ENCODE measurements at regions not wholly inside any gene's neighbourhood (a gene's known extent, or its start where the extent isn't known, plus 50 kb on each side); places are given as distances from the start of the nearest gene placed in this dataset.
"Not testable (repeated sequence)": the region's sequence is repeated elsewhere in the genome, so short reads cannot be mapped to it uniquely, and the experiment has no call there.

DNA sequence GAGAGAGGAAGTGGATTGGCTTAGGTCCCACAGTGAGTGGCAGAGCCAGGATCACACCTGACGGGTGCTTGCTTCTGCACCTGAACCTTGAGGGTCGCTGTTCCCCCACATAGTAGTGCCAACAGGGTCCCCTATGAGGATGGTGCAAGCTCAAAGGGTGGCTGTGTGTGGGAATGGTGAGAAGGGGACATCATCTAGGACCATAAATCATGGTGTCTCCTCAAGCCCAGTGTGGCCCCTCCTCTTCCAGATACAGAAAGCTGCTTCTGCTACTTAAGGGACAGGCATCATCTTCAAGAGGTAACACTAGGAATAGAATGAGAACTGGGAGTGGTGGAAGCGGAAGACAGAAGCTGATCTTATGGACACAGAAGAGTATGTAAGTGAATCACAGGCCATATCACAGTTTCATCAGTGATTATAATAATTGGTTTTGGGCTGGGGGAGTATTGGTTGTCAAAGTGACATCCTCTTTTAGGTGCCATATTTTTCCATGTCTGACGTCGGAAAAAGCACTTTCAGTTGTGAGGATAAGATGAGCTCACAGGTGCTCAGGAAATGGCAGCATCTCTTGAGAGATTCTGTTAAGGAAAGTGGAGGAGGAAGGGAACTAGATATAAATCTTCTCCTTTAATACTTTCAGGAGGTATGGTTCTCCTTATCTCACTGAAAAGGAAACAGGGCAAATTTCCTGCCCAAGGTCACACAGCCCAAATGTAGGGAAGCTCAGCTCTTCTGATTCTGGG lies 83.2 kb upstream of the HNF1B start:
- DNase-seq, result peak; percentile 59

DNA sequence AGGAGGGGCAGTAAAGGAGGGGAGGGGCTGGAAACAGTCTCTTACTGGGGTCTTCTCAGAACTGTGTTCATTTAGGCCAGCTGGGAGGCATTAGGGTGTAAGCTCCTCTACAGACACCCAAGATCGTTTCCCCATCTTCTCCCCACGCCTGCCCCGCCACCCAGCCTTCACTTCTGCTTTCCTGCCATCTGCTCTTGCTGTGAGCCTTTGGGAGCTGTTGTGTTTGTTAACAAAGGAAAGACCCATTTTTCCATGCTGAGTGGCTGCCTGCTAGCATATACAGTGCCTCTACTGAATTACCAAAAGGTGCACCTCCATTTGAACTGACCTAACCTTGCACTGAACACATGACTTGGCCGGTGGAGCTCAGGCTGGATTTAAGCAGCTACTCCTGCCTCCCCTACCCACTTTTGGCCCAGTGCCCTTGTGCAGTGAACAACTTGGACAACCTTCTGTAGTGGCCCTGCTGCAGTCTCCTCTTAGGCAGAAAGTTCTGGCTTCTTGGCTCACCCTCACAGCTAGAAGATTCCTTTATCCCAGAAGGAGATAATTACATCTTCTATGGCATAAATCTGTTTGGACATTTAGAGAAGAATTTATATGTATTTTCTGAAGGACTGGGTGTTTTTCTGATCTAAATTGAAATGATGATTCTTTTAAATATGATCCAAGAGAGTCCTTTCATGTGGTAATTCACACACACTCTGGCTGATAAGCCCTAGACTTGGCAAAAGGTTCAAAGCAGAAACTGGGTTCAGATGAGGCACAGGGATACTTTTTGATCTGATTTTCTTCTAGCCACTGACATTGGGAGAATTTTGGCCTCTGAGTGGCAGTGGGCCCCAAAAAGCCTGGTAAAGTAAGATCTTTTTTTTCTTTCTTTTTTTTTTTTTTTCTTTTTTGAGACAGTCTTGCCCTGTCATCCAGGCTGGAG lies 81.9 kb upstream of the HNF1B start:
- peak; percentile 58 for DNase-seq

DNA sequence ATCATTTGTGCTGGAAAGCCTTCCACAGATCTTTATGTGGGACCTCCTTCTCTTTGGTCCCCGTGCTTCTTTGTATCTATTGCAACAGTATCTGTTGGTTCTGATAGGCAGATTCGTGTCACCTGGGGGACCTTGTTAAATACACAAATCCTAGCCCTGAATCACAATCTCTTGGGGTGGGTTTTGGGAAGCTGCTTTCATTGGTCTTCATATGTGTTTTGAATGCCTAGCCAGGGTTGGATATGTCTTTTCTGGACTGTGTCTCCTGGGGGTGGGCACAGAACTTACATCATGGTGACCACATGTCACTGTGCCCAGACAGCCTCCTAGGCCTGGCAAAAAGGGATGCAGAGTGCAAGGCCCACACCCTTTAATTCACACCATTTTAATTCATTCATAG lies 81.0 kb upstream of the HNF1B start:
- no peak for DNase-seq

DNA sequence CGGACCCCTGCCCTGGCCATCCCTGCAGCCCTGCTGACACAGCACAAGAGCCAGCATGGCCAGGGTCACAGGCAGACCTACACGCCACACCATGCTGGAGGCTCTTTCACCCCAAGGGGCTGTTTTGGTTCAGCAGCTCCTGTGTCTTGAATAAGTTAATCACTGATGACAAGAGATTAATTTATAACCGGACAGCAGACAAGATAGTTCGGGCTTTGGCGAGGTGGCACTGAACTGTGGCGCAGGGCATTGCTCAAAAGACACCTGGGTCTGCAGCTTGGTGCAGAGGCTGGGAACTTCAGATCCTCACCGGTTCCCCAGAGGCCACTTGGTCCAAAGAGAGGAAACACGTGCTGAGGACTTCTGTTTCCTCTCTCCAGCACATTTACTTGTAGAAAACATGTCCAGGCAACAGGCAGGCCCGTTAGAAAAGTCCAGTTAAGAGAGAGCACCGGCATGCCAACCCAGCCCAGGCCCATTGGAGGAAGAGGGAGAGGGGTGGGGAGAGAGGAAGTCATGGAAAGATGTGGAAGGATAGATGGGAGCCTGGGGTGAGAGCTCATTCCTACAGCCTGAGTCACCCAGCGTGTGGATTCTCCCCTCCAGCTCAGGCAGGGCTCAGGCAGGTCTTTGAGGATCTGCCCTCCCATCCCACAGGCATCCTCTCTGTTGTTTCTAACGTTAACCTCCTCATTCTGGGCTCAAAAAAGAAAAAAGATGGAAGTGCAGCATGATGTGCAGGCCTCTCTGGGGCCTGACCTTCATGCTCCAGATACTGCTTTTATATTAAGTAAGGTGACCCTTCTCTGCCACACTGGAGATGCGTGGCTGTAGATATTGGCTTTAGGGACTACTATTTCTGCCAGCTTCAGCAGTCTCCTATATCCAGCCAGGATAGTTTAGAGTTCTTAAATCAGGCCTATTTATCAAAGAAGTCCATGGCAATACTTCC lies 80.0 kb upstream of the HNF1B start:
- no peak for DNase-seq

DNA sequence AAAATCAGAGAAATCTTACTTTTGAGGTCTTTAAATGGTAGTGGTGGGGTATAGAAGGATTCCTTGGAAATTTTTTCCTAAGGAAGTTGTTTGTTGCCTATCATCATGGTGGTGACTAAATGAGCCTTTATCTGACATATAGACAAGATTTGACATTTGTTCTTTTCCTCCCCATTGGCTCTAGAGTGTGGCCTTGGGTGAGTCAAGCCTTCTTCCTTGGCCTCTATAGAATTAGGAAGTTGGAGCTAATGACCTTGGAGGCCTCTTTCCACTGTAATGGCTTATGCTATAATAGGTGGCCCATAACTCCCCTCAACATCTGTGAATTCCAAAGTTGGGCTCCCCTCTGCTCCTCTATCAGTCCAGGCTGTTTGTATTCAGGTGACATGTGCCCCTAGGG lies 79.1 kb upstream of the HNF1B start:
- DNase-seq, result no peak

DNA sequence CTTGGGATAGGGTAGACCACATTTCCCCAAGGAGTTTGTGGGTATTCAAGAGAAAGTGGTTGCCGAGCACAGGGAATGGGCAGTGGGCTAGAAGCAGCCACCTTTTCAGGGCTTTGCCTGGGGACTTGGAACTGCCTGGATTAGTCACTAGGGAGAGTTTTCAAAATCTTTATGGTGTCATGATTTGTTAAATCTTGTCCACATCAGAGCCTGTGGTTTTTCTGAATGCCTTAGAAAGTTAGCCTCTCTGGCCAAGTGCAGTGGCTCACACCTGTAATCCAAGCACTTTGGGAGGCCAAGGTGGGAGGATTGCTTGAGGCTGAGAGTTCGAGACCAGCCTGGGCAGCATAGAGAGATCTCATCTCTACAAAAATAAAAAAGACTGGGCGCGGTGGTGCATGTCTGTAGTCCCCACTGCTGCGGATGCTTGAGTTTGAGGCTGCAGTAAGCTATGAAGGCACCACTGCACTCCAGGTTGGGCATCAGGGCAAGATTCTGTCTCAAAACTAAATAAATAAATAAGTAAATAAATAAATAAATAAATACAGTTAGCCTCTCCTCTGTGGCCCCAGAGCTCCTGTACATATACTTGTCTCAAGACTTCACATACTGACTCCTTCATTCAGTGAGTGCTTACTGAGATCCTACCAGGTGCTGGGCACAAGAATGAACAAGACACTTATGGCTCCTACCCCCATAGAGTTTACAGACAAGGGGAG lies 76.3 kb upstream of the HNF1B start:
- no peak for DNase-seq

DNA sequence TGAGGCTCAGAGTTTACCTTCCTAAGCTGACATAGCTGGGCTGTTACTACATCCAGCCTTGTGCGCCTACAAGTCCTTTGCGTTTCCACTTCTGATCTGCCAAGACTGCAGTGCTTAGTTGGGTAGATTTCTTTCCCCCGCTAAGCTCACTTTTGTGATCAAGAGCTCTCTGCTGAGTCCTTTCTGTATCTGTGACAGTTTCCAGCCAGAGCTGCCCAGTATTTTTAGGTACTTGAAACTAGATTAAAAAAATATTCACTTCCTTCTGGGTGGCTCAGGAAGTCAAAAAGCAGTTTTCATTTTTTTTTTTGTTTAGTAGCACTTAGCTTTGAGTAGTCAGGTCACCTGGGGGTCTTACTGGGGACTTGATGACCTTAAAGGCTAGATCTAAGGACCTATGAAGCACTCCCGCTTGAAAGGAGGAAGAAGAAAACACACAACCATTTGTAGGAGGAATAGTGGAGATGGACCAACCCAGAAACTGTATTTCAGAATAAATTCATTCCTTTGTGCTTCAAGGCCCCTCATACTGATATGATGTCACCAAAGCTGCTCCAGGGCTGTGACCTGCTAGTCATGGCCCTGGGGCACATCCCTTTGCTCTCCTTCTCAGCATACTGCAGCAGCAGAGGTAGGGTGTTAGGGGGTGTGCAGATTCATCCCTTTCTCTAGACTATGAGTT lies 75.6 kb upstream of the HNF1B start:
- DNase-seq, result no peak

DNA sequence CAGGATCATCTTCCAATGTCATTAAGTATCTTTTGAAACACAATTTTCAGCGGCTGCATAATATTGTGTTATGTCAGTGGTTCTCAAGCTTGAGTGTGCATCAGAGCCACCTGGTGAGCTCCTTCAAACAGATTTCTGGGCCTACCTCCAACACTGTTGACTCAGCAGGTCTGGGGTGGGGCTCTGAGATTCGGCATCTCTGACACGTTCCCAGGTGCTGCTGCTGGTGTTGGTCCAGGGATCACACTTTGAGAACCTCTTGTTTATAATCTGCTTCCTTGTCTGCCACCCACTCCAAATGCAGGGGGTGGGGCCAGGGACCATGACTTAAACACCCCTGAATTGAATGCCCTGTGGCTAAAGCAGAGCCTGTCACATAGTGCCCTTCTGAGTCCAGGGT lies 73.8 kb upstream of the HNF1B start:
- DNase-seq, result no peak

DNA sequence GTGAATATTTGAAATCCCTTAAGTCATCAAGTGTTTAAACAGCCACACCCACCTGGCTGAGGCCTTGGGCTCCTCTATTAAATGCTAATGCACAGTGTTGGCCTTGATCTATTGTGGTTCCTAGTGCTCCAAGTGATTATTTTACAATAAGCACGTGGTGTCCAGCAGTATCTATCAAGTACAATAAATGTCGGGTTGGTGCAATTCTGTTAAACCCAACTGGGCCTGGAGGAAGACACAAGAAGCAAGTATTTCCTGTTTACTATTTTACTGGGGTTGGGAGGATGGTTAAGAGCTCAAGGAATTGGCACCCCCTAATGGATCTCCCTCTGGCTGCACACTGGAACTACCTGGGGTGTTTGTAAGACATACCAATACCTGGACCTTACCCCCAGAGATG lies 72.1 kb upstream of the HNF1B start:
- DNase-seq, result no peak

DNA sequence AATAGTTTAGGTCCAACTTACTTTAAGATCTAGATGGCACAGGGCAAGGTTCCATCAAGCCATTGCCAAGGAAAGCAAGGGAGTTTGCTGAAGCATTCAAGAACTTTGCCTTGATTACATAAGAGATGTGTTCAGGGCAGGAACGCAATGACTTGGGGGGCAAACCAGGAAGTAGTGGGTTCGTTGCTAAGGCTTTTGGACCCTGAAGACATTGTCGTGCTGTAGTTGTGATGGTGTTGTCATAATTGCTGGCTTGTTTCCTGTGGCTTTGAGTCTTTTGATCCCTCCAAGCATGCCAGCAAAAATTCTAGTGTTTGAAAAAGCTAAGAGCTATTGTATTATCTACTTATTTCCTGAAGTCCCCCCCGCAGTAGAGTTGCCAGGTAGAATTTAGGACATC lies 70.7 kb upstream of the HNF1B start:
- no peak for DNase-seq

DNA sequence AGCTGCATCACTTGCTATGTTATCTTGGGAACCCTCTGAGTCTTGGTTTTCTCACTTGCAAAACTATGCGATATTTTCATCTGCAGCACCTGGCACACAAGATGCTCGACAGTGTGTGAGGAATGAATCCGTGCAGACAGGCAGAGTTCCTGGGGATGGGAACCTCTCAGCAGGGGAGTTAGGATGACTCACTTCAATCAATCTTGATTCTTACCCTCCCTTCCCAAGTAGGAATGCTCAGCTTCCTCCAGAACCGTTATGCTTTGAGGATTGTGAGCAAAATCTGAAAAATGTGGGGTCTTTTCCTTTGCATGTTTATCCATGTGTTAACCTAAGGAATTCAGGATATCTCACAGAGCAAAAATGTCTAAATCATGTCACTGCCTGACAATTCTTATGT lies 68.9 kb upstream of the HNF1B start:
- DNase-seq, result no peak

DNA sequence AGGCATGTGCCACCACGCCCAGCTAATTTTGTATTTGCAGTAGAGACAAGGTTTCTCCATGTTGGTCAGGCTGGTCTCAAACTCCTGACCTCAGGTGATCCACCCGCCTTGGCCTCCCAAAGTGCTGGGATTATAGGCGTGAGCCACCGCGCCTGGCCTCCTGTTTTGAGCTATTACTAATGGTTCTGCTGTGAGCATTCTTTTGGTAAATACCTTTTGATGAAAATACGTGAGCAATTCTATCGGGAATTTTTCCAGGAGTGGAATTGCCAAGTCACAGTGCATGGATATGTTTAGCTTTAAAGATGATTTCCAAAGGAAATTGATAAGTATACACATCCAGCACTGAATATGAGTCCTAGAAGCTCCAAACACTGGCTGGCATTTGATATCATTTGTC lies 64.0 kb upstream of the HNF1B start:
- not testable (repeated sequence) for DNase-seq

DNA sequence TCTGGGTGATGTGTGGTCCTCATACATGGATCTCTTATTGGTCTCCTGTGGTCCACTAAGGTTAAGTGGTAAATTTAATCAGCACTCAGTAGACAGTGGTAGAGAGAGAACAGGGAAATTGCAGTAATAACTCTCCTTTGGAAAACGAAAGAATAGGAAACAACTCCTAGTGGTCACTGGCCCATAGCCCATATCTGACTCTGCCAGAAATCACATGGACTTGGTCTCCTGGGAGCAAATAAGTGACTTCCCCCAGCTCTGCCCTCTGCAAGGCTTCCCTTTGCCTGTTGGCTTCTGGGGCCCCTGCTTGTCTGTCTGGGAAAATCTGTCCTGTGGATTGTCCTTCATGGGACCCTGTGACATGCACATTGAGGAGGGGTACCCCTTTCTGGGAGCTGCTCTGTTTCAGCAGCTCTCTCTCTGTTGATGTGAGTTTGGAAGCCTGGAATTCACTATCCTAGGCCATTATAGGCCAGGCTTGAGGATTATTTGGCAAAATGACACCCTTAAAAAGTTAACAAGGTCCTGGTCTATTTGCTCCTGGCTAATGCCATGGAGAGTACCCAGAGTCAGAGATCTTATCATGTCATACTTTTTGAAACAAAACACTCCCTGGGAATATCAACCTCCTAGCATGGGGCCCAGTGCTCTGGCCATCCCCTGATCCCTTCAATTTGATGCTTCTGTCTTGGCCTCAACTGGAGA lies 58.0 kb upstream of the HNF1B start:
- DNase-seq, result no peak

DNA sequence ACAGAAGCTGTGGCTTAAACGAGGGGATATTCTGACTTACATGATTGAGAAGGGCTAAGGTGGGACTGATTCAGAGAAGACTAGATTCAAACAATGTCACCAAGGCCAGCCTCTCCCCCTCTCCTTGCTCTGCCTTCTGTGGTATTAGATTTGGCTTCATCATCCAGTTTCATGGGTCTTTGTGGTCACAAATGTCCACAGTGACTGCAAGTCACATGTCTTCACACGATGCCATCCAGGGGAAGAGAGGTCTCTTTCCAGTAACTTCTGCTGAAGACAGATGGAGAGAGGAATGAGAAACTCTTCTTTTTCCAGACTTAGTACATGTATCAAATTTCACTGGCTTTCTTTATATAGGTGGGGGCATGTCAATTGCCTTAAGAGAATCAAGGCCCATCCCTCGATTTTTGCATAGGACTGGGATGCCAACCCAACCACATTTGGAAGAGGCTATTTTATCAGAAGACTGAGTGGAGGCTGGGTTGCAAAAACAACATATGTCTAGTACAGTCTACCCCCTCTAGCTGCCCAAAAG lies 57.3 kb upstream of the HNF1B start:
- DNase-seq, result no peak

DNA sequence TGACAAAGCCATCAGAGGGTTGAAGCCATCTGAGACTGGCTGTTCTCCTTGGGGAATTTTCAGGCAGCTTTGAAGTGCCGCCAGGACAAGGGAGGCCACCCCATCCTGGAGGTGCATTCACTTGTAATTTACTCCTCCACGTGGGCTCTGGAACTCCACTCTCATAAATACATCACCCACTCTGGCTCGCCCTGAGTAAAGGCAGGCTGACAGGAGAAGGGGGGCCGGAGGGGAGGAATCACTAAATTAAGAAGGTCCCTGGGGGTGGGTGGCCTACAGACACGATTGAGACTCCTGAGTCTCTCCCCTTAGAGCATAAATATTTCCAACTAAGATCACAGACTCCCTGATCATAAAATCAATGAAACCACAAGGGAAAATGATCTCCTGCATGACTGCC lies 56.3 kb upstream of the HNF1B start:
- no peak for DNase-seq

DNA sequence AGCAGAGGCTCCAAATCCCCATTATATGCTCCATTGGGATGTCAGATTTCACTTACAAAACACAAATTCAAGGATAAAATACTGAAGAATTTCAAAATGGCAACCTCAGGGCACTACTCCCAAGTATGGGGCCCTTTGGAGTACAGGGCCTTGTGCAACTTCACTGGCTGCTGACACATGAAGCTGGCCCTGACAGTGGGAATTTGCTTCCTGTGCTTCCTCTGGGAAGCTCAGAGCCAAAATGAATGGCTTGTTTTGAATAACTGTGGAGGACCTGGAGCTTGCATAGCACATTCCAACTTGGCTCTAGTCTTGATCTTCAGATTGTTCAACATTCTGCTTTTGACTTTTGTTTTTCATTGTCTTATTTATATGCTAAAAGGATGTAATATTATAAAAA lies 52.3 kb upstream of the HNF1B start:
- DNase-seq, result no peak

DNA sequence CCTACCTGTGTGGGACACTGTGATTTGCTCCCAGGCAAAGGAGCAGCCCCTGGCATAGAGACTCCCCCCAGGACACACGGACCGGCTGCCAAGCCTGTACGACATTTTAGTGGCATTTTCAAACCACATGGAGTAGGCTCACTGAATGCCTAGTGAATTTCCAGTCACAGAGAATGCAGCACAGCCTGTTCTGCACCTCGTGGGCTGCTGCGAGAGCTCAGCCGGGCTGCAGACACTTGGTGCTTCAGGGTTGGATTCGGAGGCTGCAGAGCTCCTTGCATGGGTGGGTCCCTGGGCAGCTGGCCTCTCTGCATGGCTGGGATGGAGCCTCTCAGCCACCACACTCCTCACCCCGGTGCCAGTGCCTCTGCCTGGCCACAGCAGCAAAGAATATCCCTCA lies 51.2 kb upstream of the HNF1B start:
- DNase-seq, result no peak
